Spleen (tissue), 7 donors: ENCODE measurements at regions not wholly inside any gene's neighbourhood (a gene's known extent, or its start where the extent isn't known, plus 50 kb on each side); places are given as distances from the start of the nearest gene placed in this dataset.

ENCODE experiments used
- POLR2A ChIP-seq, 3 donors: fragments of 450-650 bp; IDR thresholded peaks; one replicate each; pipeline ENCODE4 v1.5.1; 2017; ENCODE audit warnings: antibody characterized with exemption in 3 of 3, mild to moderate bottlenecking in 1 of 3
- POLR2AphosphoS5 ChIP-seq, 3 donors: sonication (generic); formaldehyde crosslinking; IDR thresholded peaks; one replicate each; pipeline ENCODE4 v1.5.1; 2017; ENCODE audit warnings: antibody characterized with exemption in 3 of 3
- TF ChIP-seq, protein P1 (sequence below), 11 experiments: fragments of 200-600 bp in 7 of 11; fragments of 450-650 bp in 4 of 11; sonication (generic) in 4 of 11; IDR thresholded peaks in 8 of 11; conservative IDR thresholded peaks in 3 of 11; 1 replicate in 7 of 11; 2 replicates in 4 of 11; pipeline versions ENCODE4 v1.4.0 to v1.8.0; 2016 to 2021; ENCODE audit warnings: antibody characterized with exemption in 11 of 11, inconsistent platforms in 4 of 11, mild to moderate bottlenecking in 1 of 11
- donor health status: DM: no; HTN: no; CAD: no; lungs with moderate emphysema.
- donor health status: DM: no; HTN: no; CAD: no.
- donor health status: DM: no; HTN: no; CAD: no.

DNA sequence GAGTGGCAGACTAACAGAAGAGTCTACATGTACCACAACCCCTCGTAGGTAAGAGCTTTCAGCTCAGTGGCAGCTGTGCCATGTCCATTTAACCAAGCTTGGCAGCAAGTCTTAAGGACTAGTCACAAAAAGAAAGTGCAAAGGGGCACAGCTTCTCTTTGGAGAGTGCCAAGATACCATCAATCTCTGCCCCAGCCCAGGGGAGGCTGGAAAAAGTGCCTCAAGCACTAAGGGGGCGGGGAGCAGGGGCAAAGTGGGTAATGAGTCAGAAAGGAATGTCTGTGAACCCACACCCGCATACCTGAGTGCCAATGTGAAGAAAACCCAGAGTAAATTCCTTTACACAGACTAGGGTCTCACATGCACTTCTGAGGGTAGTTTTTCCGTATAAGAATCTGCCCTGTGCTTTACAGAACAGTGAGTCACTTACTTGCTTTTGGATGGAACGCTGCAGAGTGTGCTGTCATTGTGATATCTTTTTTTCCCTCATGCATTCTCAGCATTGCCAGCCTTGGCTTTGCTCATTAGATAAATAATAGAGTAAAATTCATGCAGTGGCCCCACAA is 219.8 kb downstream of the ZNF674 start:
- TF ChIP-seq, protein P1, sequence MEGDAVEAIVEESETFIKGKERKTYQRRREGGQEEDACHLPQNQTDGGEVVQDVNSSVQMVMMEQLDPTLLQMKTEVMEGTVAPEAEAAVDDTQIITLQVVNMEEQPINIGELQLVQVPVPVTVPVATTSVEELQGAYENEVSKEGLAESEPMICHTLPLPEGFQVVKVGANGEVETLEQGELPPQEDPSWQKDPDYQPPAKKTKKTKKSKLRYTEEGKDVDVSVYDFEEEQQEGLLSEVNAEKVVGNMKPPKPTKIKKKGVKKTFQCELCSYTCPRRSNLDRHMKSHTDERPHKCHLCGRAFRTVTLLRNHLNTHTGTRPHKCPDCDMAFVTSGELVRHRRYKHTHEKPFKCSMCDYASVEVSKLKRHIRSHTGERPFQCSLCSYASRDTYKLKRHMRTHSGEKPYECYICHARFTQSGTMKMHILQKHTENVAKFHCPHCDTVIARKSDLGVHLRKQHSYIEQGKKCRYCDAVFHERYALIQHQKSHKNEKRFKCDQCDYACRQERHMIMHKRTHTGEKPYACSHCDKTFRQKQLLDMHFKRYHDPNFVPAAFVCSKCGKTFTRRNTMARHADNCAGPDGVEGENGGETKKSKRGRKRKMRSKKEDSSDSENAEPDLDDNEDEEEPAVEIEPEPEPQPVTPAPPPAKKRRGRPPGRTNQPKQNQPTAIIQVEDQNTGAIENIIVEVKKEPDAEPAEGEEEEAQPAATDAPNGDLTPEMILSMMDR (IDR thresholded peaks at IDR 0.05 in 8 of 11, conservative IDR thresholded peaks at IDR 0.05 in 3 of 11), result no peak
- TF ChIP-seq POLR2A (IDR thresholded peaks at IDR 0.05) (no peak), POLR2AphosphoS5 (IDR thresholded peaks at IDR 0.05) (no peak)
